HG03521 (cell line): ENCODE measurements at regions not wholly inside any gene's neighbourhood (a gene's known extent, or its start where the extent isn't known, plus 50 kb on each side); places are given as distances from the start of the nearest gene placed in this dataset.
"Not testable (repeated sequence)": the region's sequence is repeated elsewhere in the genome, so short reads cannot be mapped to it uniquely, and the experiment has no call there.

Experiments
- ATAC-seq: cut with Tn5 transposase; IDR thresholded peaks from one replicate; pipeline ENCODE4 v1.9.1; 2021; ENCODE audit warnings: mild to moderate bottlenecking, moderate library complexity; ENCODE audit not compliant: unreplicated experiment

- ATAC-seq, result not testable (repeated sequence)
Measured at GRCh38 chr7:63856466-63856865, 142.2 kb upstream of the ZNF722 start.

GRCh38 chr7:63867127-63867526 is 131.5 kb upstream of the ZNF722 start:
- ATAC-seq, result no peak

DNA sequence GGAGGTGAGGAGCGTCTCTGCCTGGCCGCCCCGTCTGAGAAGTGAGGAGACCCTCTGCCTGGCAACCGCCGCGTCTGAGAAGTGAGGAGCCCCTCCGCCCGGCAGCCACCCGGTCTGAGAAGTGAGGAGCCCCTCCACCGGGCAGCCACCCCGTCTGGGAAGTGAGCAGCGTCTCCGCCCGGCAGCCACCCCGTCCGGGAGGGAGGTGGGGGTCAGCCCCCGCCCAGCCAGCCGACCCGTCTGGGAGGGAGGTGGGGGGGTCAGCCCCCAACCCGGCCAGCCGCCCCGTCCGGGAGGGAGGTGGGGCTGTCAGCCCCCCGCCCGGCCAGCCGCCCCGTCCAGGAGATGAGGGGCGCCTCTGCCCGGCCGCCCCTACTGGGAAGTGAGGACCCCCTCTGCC is 124.4 kb upstream of the ZNF722 start:
- not testable (repeated sequence) for ATAC-seq

DNA sequence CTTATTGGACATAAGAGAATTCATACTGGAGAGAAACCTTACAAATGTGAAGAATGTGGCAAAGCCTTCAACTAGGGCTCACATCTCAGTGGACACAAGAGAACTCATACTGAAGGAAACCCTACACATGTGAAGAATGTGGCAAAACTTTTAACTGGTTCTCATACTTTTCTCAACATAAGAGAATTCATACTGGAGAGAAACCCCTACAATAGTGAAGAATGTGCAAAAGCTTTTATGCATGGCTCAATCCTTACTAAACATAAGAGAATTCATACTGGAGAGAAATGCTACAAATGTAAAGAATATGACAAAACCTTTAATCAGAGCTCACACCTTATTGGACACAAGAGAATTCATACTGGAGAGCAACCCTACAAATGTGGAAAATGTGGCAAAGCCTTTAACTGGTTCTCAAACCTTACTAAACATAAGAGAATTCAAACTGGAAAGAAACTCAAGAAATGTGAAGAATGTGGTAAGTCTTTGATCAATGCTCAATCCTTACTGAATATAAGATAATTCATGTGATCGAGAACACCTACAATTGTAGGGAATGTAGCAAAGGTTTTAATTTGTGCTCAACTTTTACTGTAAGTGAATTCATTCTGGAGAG is 121.8 kb upstream of the ZNF722 start:
- ATAC-seq, result no peak

DNA sequence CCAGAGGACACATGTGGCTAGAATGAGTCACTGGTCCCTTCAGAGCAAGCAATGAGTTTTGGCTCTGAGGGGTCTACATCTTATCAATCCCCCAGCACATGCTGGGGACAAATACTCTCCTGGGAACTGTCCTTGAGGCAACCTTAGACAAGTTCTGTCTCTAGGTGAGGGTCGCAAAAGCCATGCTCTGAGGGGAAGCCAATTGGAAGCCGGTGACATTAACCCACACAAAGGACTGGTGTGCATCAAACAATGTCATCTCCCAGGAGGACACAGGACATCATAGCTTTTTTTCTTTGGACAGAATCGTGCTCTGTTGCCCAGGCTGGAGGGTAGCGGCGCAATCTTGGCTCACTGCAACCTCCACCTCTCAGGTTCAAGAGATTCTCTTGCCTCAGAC is 111.6 kb upstream of the ZNF722 start:
- ATAC-seq, result no peak

DNA sequence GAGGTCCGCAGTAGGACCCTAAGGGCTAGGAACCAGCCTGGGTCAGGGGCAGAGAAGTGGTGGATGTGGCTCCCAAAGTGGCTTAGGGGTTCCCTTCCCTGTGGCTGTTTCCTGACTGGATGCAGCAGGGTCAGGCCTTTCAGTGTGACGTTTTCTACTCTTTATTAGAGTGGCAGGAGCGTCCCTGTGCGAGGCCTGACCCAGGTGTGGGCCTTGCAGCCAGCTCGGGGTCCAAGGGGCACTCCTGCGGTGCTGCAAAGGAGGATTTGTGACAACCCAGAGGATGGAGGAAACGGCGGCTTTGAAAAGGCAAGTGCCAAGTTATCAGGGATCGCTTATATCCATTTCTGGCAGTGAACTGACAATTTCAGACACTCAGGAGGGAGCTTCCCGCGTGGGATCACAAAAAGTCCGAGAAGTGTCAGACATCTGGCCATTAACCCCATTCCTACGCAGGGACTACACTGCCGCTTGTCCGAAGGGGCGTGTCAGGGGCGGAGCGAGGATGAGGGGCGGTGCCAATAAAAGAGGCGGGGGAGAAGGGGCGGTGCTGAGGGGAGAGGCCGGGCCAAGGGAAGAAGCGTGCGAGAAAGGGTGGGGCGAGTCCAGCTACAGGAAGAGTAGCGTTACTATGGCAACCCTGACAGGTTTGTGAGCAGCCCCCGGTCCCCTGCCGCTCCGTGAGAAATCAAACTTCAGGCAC is 98.8 kb upstream of the ZNF722 start:
- no peak for ATAC-seq

DNA sequence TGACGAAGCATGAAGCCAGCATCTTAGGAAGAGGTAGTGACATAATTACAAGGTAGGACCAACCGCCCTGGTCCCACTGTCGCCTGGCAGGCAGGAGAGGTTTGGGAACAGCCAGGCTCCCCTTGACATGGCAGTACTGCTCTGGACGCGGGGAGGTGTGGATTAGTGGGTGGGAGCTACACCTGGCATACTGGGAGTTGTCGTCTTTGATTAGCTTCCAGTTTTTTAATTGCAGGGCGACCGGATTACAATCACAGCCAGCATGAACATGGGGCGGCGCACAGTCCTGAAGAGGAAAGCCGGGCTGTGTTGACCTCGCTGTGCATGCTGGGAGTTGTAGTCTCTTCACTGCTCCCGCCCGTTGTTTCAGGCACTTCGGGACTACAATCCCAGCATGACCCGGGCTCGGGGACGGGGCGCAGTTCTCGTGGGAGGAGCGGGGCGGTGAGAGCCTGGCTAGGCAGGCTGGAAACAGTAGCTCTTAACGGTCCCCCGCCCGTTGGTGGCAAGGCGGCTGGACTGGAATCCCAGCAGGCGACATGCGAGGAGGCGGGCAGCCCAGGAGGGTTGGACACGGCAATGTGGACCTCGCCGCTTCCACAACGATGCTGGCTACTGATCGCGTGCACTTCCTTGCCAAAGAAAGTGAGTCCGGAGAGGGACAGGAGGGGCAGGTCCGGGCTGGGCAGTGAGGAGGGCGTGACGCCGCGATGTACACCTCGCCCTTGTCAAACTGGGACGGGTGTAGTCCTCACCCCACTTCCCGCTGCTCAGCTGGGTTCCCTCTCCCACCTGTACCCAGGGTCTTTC is 98.0 kb upstream of the ZNF722 start:
- no peak for ATAC-seq

DNA sequence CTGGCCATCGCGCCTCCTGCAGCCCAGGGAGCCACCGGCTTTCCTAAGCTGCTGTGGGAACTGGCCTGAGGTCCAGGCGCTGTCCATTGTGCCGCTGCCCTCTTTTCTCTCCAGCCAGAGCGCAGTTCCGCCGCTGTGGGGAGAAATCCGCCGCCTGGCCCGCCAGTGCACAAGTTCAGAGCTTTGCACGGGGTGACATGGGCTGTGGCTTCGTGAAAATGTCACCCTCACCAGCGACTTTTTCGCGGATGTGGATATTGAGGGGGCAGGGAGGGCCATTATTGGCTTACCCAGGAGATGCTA is 97.5 kb upstream of the ZNF722 start:
- not testable (repeated sequence) for ATAC-seq

DNA sequence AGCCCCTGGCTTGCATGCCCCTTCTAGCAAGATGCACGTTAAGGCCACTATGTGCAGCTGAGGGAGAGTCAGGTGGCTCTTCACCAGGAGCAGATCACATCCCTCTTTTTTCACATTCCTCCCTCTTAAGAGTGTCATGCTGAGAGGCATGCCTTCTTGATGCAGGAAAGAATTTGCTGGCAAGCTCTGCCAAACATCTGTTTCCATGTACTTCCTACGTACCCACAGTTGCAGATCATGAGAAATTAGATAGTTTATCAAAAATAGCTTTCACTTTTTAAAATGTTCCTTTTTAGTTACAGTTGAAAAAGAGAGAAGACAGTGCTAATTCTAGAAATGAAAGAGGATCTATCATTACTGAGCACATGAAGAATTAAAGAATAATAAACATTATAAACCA is 79.7 kb upstream of the ZNF722 start:
- ATAC-seq, result no peak

DNA sequence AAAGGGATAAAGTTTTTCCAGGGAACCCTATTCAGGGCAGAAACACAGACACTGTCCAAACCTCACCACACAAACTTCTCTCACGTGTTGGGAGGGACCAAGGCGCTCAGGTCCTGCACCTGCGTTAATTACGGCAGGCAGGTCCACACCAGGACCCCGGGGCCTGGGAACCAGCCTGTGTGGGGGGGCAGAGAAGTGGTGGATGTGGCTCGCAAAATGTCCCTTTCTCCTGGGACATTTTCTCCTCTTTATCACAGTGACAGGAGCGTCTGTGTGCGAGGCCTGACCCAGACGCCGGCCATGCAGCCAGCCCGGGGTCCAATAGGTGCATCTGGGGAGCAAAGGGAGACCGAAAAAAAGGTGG is 73.4 kb upstream of the ZNF722 start:
- ATAC-seq, result no peak

DNA sequence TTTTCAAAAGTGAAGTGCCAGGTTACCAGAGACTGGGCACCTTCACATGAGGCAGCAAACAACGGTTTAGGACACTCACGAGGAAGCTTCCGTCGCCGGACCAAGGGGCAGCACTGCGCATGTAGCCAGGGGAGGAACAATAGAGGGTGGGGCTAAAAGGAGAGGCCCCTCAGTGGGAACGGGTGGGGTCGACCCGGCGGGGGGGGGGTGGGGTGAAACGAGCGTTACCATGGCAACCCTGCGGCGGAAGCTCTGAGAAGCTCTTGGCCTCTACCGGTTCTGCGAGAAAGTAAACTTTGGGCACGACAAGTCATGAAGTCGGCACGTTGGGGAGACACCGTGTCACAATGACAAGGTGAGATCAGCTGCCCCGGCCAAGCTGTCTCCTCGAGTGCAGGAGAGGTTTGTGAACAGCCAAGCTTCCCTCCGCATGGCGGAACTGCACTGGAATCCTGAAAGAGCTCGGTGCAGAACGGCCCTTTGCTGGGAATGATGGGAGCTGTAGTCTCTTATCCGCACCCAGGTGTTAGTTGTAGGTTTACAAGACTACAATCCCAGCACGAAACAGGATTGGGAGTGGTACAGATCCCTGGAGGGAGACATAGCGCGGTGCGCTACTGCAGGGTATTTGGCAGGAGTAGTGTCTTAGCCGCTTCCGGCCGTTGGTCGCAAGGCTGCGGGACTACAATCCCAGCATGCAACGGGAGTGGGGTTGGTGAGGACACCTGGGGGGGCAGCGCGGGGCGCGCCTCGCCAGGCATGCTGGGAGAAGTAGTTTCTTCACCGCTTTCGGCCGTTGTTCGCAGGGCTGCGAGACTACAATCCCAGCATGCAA is 72.8 kb upstream of the ZNF722 start:
- peak; percentile 74 for ATAC-seq

GRCh38 chr7:63927261-63927660 is 71.4 kb upstream of the ZNF722 start:
- no peak for ATAC-seq

DNA sequence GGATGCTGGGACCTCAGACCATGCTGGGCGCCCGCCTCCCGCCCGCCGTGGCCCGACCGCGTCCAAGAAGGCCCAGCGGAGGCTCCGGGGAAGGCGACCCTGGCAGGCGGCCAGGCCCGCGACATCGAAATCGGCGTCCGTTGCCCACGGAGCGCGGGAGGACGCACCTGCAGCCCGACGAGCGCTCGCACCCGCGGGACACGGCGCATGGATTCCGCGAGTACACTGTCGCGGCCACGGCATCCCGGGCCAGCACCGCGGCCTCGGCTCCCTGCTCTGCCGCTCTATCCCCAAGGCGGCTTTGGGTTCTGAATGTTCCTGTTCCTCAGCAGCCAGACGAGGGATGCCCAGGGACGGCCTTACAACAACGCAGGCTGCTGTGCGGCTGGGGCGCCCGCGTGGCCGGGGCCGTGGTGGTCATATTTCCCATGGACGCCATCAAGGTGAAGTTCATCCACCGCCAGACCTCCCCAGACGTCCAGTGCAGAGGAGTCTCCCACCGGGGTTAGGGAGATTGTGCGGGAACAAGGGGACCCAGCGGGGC is 67.5 kb upstream of the ZNF722 start:
- no peak for ATAC-seq

DNA sequence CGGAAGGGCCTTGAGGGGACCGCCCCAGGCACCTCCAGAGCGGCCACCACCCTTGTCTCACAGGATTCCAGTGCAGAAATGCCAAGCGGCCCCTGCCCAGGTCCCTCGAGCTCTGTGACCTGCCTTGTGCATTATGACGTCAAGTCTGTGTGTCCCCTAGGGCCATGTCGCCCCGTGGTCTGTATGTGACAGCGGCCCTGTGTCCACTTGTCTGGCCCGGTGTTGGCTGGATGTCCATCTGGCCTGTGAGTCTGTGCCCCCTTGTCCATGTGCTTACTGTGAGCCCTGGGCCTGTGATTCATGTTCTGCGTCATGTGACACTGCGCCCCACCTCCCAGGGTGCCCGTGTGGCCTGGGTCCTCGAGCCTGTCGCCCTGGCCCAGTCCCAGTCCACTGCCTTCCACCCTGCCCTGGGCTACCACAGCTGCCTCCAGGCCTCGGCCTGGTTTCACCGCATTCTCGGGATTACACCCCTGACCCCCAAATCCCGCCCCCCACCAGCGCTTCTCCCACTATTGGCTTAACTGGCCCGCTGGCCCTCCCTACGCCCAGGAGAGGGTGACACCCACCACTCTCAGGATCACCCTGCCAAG is 66.6 kb upstream of the ZNF722 start:
- ATAC-seq, result no peak
